ENCODE measurements at regions not wholly inside any gene's neighbourhood (a gene's known extent, or its start where the extent isn't known, plus 50 kb on each side); places are given as distances from the start of the nearest gene placed in this dataset.

GRCh38 chr1:199170711-199171110, 531.9 kb downstream of the PTPRC start:
- H3K36me3 Mint-ChIP-seq (ENCODE audit: low read depth), result no peaks in the 10 kb centered on the region

DNA sequence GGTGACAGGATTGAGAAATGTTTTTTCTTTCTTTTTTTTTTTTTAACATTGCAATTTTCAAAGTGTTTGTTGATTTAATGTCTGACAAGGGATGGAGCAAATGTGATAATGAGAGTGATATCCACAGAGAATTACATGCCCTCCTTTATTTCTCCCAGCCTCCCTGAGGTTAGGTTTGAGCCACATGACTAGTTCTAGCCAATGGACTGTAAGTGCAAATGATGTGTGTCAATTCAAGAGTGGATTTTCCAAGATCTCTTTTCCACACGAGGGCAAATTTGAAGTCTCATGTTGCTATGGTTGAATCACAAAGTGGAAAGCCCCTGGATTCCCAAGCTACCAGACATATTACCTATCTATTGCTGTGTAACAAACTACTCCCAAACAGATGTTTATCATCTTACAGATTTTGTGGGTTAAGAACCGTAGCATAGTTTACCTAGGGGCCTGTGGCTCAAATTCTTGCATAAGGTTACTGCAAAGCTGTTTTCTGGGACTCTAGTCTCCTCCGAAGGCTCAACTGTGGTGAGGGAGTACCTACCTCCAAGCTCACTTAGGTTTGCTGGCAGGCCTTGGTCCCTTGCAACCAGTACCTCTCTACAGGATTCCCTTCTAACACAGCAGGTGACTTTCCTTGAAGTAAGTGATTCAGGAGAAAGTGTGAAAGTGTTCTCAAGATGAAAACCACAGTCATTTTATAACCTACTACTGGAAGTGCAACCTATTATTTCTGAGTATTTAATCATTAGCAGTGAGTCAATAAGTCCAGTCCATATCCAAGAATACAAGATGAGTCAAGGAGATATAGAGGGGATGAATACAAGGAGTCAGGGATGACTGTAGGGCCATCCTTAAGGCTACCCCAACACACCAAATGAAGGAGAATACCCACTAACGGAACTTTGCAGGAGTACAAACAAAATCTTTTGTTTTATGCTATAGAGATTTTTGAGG, 533.6 kb downstream of the PTPRC start:
- H3K27ac Mint-ChIP-seq, result peak overlapping the region; percentile 90
- peak; percentile 34 for DNase-seq
- H3K36me3 Mint-ChIP-seq (ENCODE audit: low read depth), result no peaks in the 10 kb centered on the region
- no peaks in the 10 kb centered on the region for H3K27me3 Mint-ChIP-seq
- H3K4me1 Mint-ChIP-seq (ENCODE audit: low read depth), result peaks cover 50% of the 10 kb centered on the region
- H3K9me3 Mint-ChIP-seq, result no peaks in the 10 kb centered on the region
- no peak overlapping the region for H3K4me3 Mint-ChIP-seq

More at GRCh38 chr1:199170711-199171110, 531.9 kb downstream of the PTPRC start:
- Mint-ChIP-seq H3K27ac (no peak overlapping the region), H3K4me3 (no peak overlapping the region), H3K4me1 (ENCODE audit: low read depth) (peaks cover 50% of the 10 kb centered on the region), H3K9me3 (no peaks in the 10 kb centered on the region), H3K27me3 (peaks cover under 1% of the 10 kb centered on the region)
- DNase-seq, result no peak

- Mint-ChIP-seq H3K27me3 (no peaks in the 10 kb centered on the region), H3K4me1 (ENCODE audit: low read depth) (peaks cover 55% of the 10 kb centered on the region), H3K9me3 (no peaks in the 10 kb centered on the region), H3K27ac (peak overlapping the region; percentile 90), H3K4me3 (no peak overlapping the region), H3K36me3 (ENCODE audit: low read depth) (no peaks in the 10 kb centered on the region)
- DNase-seq, result no peak
Measured at GRCh38 chr1:199173356-199173755, 534.5 kb downstream of the PTPRC start.

- H3K4me1 Mint-ChIP-seq (ENCODE audit: low read depth), result peaks cover 48% of the 10 kb centered on the region
- no peak overlapping the region for H3K4me3 Mint-ChIP-seq
- H3K9me3 Mint-ChIP-seq, result no peaks in the 10 kb centered on the region
- H3K27ac Mint-ChIP-seq, result peak overlapping the region; percentile 16
- H3K36me3 Mint-ChIP-seq (ENCODE audit: low read depth), result no peaks in the 10 kb centered on the region
- no peaks in the 10 kb centered on the region for H3K27me3 Mint-ChIP-seq
- DNase-seq, result no peak
Measured at GRCh38 chr1:199174336-199174735, 535.5 kb downstream of the PTPRC start.

- H3K36me3 Mint-ChIP-seq (ENCODE audit: low read depth), result no peaks in the 10 kb centered on the region
- H3K4me3 Mint-ChIP-seq, result no peak overlapping the region
- H3K4me1 Mint-ChIP-seq (ENCODE audit: low read depth), result peaks cover 36% of the 10 kb centered on the region
- no peaks in the 10 kb centered on the region for H3K9me3 Mint-ChIP-seq
- H3K27ac Mint-ChIP-seq, result no peak overlapping the region
- no peak for DNase-seq
- H3K27me3 Mint-ChIP-seq, result no peaks in the 10 kb centered on the region
Measured at GRCh38 chr1:199176713-199177112, 537.9 kb downstream of the PTPRC start.

DNA sequence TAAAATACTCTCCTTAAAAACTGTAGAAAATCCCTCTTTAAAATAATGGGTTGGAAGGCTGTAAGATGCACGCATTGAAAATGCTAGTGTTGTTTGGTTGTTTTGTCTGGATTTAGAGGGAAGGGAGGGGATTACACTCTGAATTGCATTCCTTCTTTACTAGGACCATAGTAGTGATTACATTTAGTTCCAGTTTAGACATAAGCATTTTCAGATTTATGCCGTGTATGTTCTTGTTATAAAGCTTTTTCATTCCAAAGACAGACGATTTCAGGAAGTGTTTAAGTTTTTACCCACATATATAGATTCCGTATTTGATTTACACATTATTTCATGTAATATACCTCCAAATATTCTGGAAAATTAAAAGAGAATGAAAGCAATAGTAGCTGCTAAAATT, 538.4 kb downstream of the PTPRC start:
- Mint-ChIP-seq H3K27ac (no peak overlapping the region), H3K9me3 (no peaks in the 10 kb centered on the region), H3K4me1 (ENCODE audit: low read depth) (peaks cover 35% of the 10 kb centered on the region), H3K36me3 (ENCODE audit: low read depth) (no peaks in the 10 kb centered on the region), H3K27me3 (no peaks in the 10 kb centered on the region), H3K4me3 (no peak overlapping the region)
- no peak for DNase-seq

GRCh38 chr1:199178646-199179045, 539.8 kb downstream of the PTPRC start:
- Mint-ChIP-seq H3K27ac (no peak overlapping the region), H3K27me3 (no peaks in the 10 kb centered on the region), H3K9me3 (no peaks in the 10 kb centered on the region), H3K4me1 (ENCODE audit: low read depth) (peaks cover 23% of the 10 kb centered on the region), H3K4me3 (no peak overlapping the region), H3K36me3 (ENCODE audit: low read depth) (no peaks in the 10 kb centered on the region)
- no peak for DNase-seq

DNA sequence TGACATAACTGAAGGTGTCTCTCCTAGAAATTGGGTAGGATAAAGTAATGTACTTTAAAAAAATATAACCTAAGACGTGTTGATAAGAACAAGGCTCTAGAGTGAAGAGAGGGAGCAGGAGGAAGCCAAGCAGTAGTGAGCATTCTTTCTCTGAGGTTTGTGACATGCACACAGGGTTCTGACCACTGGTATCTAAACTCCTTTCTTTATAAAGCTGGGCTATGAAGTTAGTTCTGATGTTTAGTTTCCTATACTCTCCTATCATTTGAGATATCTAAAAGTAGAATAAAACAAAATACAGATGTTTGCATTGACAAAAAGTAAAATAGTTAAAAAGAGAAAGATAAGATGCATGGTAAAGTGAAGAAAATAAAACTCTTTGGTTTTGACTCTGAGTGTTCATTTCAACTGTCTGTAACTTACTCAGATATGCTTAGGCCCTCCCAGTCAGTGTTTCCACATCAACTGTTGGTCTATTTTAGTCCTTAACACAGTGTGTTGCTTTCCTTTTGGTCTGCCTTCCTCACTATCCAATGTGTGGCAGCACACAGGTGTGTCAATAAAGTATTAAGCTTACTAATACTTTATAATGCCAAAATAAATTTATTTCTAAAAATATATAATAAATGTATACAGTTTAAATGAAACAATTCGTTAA, 543.5 kb downstream of the PTPRC start:
- Mint-ChIP-seq H3K27ac (no peak overlapping the region), H3K9me3 (no peaks in the 10 kb centered on the region)
- no peak for DNase-seq

GRCh38 chr1:199184180-199184579, 545.3 kb downstream of the PTPRC start:
- Mint-ChIP-seq H3K9me3 (no peaks in the 10 kb centered on the region), H3K4me1 (ENCODE audit: low read depth) (peaks cover 8% of the 10 kb centered on the region), H3K27ac (no peak overlapping the region), H3K4me3 (no peak overlapping the region), H3K27me3 (no peaks in the 10 kb centered on the region), H3K36me3 (ENCODE audit: low read depth) (no peaks in the 10 kb centered on the region)
- DNase-seq, result no peak

More for the DNA sequence above, 543.5 kb downstream of the PTPRC start:
- peaks cover 14% of the 10 kb centered on the region for H3K4me1 Mint-ChIP-seq (ENCODE audit: low read depth)
- no peaks in the 10 kb centered on the region for H3K27me3 Mint-ChIP-seq
- no peaks in the 10 kb centered on the region for H3K36me3 Mint-ChIP-seq (ENCODE audit: low read depth)
- no peak overlapping the region for H3K4me3 Mint-ChIP-seq

GRCh38 chr1:199194862-199195261, 556.0 kb downstream of the PTPRC start:
- no peaks in the 10 kb centered on the region for H3K36me3 Mint-ChIP-seq (ENCODE audit: low read depth)
- no peaks in the 10 kb centered on the region for H3K4me1 Mint-ChIP-seq (ENCODE audit: low read depth)
- no peak overlapping the region for H3K4me3 Mint-ChIP-seq
- H3K9me3 Mint-ChIP-seq, result peaks cover 2% of the 10 kb centered on the region
- H3K27ac Mint-ChIP-seq, result no peak overlapping the region
- H3K27me3 Mint-ChIP-seq, result no peaks in the 10 kb centered on the region
- no peak for DNase-seq

DNA sequence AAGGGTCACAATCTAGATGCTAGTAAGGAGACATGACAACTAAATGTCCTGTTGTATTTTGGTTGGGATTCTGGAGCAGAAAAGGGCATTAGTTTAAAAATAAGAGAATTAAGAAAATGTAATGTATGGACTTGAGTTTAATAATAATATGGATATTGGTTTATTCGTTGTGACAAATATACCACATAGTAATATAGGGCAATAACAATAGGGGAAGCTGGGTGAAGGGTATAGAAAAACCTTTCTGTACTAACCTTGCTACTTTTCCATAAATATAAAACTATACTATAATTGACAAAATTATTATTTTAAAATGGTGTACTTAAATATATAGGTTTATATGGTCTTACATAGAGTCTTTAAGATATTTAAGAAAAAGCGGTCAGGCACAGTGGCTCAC, 558.9 kb downstream of the PTPRC start:
- Mint-ChIP-seq H3K4me3 (no peak overlapping the region), H3K9me3 (peaks cover 2% of the 10 kb centered on the region), H3K4me1 (ENCODE audit: low read depth) (no peaks in the 10 kb centered on the region), H3K27me3 (no peaks in the 10 kb centered on the region), H3K27ac (no peak overlapping the region), H3K36me3 (ENCODE audit: low read depth) (no peaks in the 10 kb centered on the region)
- no peak for DNase-seq

- Mint-ChIP-seq H3K27me3 (no peaks in the 10 kb centered on the region), H3K4me3 (no peak overlapping the region), H3K4me1 (ENCODE audit: low read depth) (no peaks in the 10 kb centered on the region), H3K36me3 (ENCODE audit: low read depth) (no peaks in the 10 kb centered on the region), H3K27ac (no peak overlapping the region), H3K9me3 (no peaks in the 10 kb centered on the region)
- no peak for DNase-seq
Measured at GRCh38 chr1:199202331-199202730, 563.5 kb downstream of the PTPRC start.

GRCh38 chr1:199204231-199204630, 565.4 kb downstream of the PTPRC start:
- DNase-seq, result no peak
- no peaks in the 10 kb centered on the region for H3K27me3 Mint-ChIP-seq
- H3K9me3 Mint-ChIP-seq, result no peaks in the 10 kb centered on the region
- no peak overlapping the region for H3K27ac Mint-ChIP-seq
- no peaks in the 10 kb centered on the region for H3K4me1 Mint-ChIP-seq (ENCODE audit: low read depth)
- H3K4me3 Mint-ChIP-seq, result no peak overlapping the region
- no peaks in the 10 kb centered on the region for H3K36me3 Mint-ChIP-seq (ENCODE audit: low read depth)

DNA sequence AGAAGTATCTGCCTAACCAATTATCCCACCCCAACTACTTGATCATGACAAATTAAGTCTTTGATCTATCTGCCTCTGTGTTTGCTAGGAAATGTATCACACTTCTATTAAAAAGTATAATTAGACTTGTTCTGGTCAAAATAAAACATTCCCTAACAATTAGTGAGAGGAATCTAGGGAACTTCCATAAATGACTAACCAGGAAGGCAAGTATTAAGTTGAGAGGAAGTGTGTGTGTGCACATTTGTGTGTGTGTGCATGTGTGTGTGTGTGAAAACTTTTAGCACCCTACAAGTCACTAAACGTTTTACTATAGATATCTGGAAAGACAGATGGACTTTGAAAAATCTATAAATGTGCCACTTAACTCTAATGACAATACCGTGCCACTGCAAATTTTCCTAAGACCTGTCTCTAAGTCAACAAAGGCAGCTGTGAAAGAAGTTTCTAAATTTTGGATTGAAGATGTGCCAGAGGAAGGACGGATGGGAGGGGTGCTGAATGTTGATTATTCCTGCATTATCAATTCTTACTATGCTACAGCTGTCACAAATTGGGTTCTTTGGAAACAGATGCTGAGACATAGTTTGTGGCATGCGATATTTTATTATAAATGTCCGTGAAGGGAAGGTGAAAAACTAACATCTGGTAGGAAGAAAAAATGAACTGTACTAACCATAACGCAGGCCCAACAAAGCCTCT, 567.1 kb downstream of the PTPRC start:
- Mint-ChIP-seq H3K4me1 (ENCODE audit: low read depth) (no peaks in the 10 kb centered on the region), H3K27me3 (no peaks in the 10 kb centered on the region), H3K9me3 (no peaks in the 10 kb centered on the region), H3K27ac (no peak overlapping the region), H3K36me3 (ENCODE audit: low read depth) (no peaks in the 10 kb centered on the region), H3K4me3 (no peak overlapping the region)
- DNase-seq, result no peak

Measured in activated T-cell treated with anti-CD3 and anti-CD28 coated beads, Interleukin-2, amount 50 U/mL, for 24 hours (primary cell).